H1 (cell line): ENCODE measurements at regions not wholly inside any gene's neighbourhood (a gene's known extent, or its start where the extent isn't known, plus 50 kb on each side); places are given as distances from the start of the nearest gene placed in this dataset.

ENCODE experiments used
- CTCF ChIA-PET: fragments of 300-600 bp; sonication (Branson Sonifier 250); formaldehyde crosslinking; loops from one replicate; lab custom pipeline; 2021; ENCODE audit not compliant: partially characterized antibody; lab: Charles Lee
- POLR2A ChIA-PET: fragments of 300-600 bp; sonication (Branson Sonifier 250); formaldehyde crosslinking; loops from one replicate; lab custom pipeline; 2021; ENCODE audit warnings: inconsistent platforms; ENCODE audit not compliant: partially characterized antibody; lab: Charles Lee
- DNase-seq, 2 experiments: peaks; one replicate each; pipeline versions ENCODE4 v3.0.0 to v3.0.0-alpha.2; 2010 to 2022; ENCODE audit warnings: low spot score in 2 of 2, low read depth in 1 of 2, mixed read lengths in 1 of 2
- FAIRE-seq: peaks from 2 replicates; lab custom pipeline; 2011; peaks lifted over from hg19 to GRCh38; lab: Jason Lieb, UNC
- H2AFZ ChIP-seq: 2 replicates; pipeline ENCODE4 v1.8.1; 2012; ENCODE audit warnings: low read length, inconsistent platforms
- H2AK5ac ChIP-seq: 2 replicates; pipeline ENCODE4 v1.6.1; 2013; ENCODE audit warnings: low read depth, low read length
- H2BK120ac ChIP-seq: replicated peaks from 2 replicates; pipeline ENCODE3; 2013; ENCODE audit warnings: low read depth, low read length, inconsistent platforms
- H2BK12ac ChIP-seq: 2 replicates; pipeline ENCODE4 v1.6.1; 2013; ENCODE audit warnings: low read depth, low read length
- H2BK15ac ChIP-seq: 2 replicates; pipeline ENCODE4 v1.6.1; 2013; ENCODE audit warnings: low read length
- H2BK20ac ChIP-seq: 2 replicates; pipeline ENCODE4 v1.6.1; 2013; ENCODE audit warnings: low read length
- H2BK5ac ChIP-seq: 2 replicates; pipeline ENCODE4 v1.6.1; 2013; ENCODE audit warnings: low read depth, low read length
- H3K14ac ChIP-seq: 2 replicates; pipeline ENCODE4 v1.6.1; 2013; ENCODE audit warnings: inconsistent platforms; ENCODE audit not compliant: insufficient read length
- H3K18ac ChIP-seq: 2 replicates; pipeline ENCODE4 v1.6.1; 2013; ENCODE audit warnings: low read length; ENCODE audit errors: extremely low read depth
- H3K23ac ChIP-seq: 2 replicates; pipeline ENCODE4 v1.6.1; 2013; ENCODE audit warnings: inconsistent platforms; ENCODE audit not compliant: insufficient read length
- H3K23me2 ChIP-seq: 2 replicates; pipeline ENCODE4 v1.6.1; 2013; ENCODE audit warnings: low read depth, low read length
- H3K27ac ChIP-seq: 2 replicates; pipeline ENCODE4 v1.6.1; 2011; ENCODE audit warnings: low read depth, low read length, inconsistent platforms
- H3K27me3 ChIP-seq, 4 experiments: replicated peaks in 1 of 4; 1 replicate in 1 of 4; 2 replicates in 3 of 4; pipeline versions ENCODE4 v1.6.1 to v1.8.1; 2011 to 2013; ENCODE audit warnings: low read length in 3 of 4, mild to moderate bottlenecking in 3 of 4, inconsistent platforms in 2 of 4, mixed read lengths in 2 of 4, moderate library complexity in 1 of 4; ENCODE audit not compliant: control insufficient read depth in 3 of 4, insufficient read depth in 3 of 4; ENCODE audit errors: extremely low read depth in 1 of 4
- H3K36me3 ChIP-seq, 4 experiments: 2 replicates each; pipeline versions ENCODE4 v1.6.1 to v1.8.1; 2011 to 2013; ENCODE audit warnings: mild to moderate bottlenecking in 4 of 4, low read length in 3 of 4, moderate library complexity in 2 of 4, control low read depth in 1 of 4, inconsistent platforms in 1 of 4; ENCODE audit not compliant: insufficient read depth in 4 of 4, control insufficient read depth in 2 of 4
- H3K4ac ChIP-seq: replicated peaks from 2 replicates; pipeline ENCODE3; 2013; ENCODE audit warnings: low read length, low read depth, mixed read lengths, inconsistent platforms; ENCODE audit not compliant: insufficient read length
- H3K4me1 ChIP-seq, 4 experiments: replicated peaks in 1 of 4; 1 replicate in 1 of 4; 2 replicates in 3 of 4; pipeline versions ENCODE4 v1.6.1 to v1.8.1; 2011 to 2013; ENCODE audit warnings: low read length in 3 of 4, inconsistent platforms in 2 of 4, mixed read lengths in 1 of 4; ENCODE audit not compliant: insufficient read depth in 4 of 4, control insufficient read depth in 3 of 4
- H3K4me2 ChIP-seq, 2 experiments: 2 replicates each; pipeline versions ENCODE4 v1.6.1 to v1.8.1; 2011 to 2013; ENCODE audit warnings: low read depth in 2 of 2, low read length in 2 of 2, control low read depth in 1 of 2, inconsistent platforms in 1 of 2, mild to moderate bottlenecking in 1 of 2; ENCODE audit not compliant: insufficient read depth in 1 of 2
- H3K4me3 ChIP-seq, 4 experiments: fragments of 200-600, 300-600 bp in 1 of 4; sonication (generic), shearing (Covaris generic), sonication (Bioruptor Twin) in 1 of 4; 2 replicates each; pipeline versions ENCODE4 v1.5.1 to v1.8.1; 2011 to 2016; ENCODE audit warnings: low read length in 4 of 4, low read depth in 3 of 4, control low read depth in 2 of 4, inconsistent platforms in 2 of 4, mild to moderate bottlenecking in 2 of 4, mixed read lengths in 1 of 4, moderate library complexity in 1 of 4; ENCODE audit not compliant: insufficient read depth in 2 of 4; ENCODE audit errors: extremely low read depth in 1 of 4
- H3K56ac ChIP-seq: replicated peaks from 2 replicates; pipeline ENCODE3; 2013; ENCODE audit warnings: low read depth, mild to moderate bottlenecking, mixed read lengths, low read length, inconsistent platforms; ENCODE audit not compliant: insufficient read length
- H3K79me1 ChIP-seq: 2 replicates; pipeline ENCODE4 v1.6.1; 2013; ENCODE audit warnings: low read depth, low read length, control low read depth
- H3K79me2 ChIP-seq, 2 experiments: 2 replicates each; pipeline versions ENCODE4 v1.6.1 to v1.8.1; 2012 to 2013; ENCODE audit warnings: low read length in 2 of 2, mild to moderate bottlenecking in 2 of 2, inconsistent platforms in 1 of 2; ENCODE audit not compliant: insufficient read depth in 2 of 2, control insufficient read depth in 1 of 2
- H3K9ac ChIP-seq, 4 experiments: replicated peaks in 1 of 4; 1 replicate in 1 of 4; 2 replicates in 3 of 4; pipeline versions ENCODE4 v1.6.1 to v1.8.1; 2011 to 2013; ENCODE audit warnings: low read depth in 3 of 4, low read length in 3 of 4, control low read depth in 2 of 4, mild to moderate bottlenecking in 2 of 4, moderate library complexity in 2 of 4, inconsistent platforms in 1 of 4; ENCODE audit errors: extremely low read depth in 1 of 4
- H3K9me3 ChIP-seq, 2 experiments: 2 replicates each; pipeline versions ENCODE4 v1.6.1 to v1.8.1; 2012 to 2013; ENCODE audit warnings: mild to moderate bottlenecking in 2 of 2, moderate library complexity in 2 of 2, control low read depth in 1 of 2, inconsistent platforms in 1 of 2, low read depth in 1 of 2, low read length in 1 of 2, mixed read lengths in 1 of 2; ENCODE audit not compliant: insufficient read depth in 2 of 2
- H4K20me1 ChIP-seq, 2 experiments: replicated peaks in 1 of 2; 2 replicates each; pipeline versions ENCODE3 to v1.8.1; 2011 to 2013; ENCODE audit warnings: inconsistent platforms in 2 of 2, low read length in 2 of 2, mild to moderate bottlenecking in 1 of 2; ENCODE audit not compliant: insufficient read depth in 2 of 2, control insufficient read depth in 1 of 2
- H4K5ac ChIP-seq: 2 replicates; pipeline ENCODE4 v1.6.1; 2013; ENCODE audit warnings: low read length, low read depth, mixed read lengths, inconsistent platforms; ENCODE audit not compliant: insufficient read length
- H4K8ac ChIP-seq: 2 replicates; pipeline ENCODE4 v1.8.0; 2013; ENCODE audit warnings: mild to moderate bottlenecking, moderate library complexity, low read length, inconsistent platforms; ENCODE audit not compliant: insufficient read depth; ENCODE audit errors: extremely low read depth
- H4K91ac ChIP-seq: replicated peaks from 2 replicates; pipeline ENCODE3; 2013; ENCODE audit warnings: low read length, mixed read lengths, inconsistent platforms; ENCODE audit not compliant: insufficient read length
- ASH2L ChIP-seq: fragments of 200-600, 300-600 bp; sonication (generic); IDR thresholded peaks from one replicate; pipeline ENCODE4 v1.7.1; 2017; ENCODE audit warnings: low read length
- BCL11A ChIP-seq, 2 experiments: IDR thresholded peaks; one replicate each; pipeline ENCODE4 v1.6.1; 2011; ENCODE audit warnings: low read depth in 2 of 2, low read length in 2 of 2, mild to moderate bottlenecking in 2 of 2
- EZH2 ChIP-seq: fragments of 200-600 bp; sonication (generic); IDR thresholded peaks from 2 replicates; pipeline ENCODE4 v1.7.1; 2012; ENCODE audit warnings: low read depth, mild to moderate bottlenecking, moderate library complexity, low read length, inconsistent platforms; ENCODE audit not compliant: severe bottlenecking
- GTF2F1 ChIP-seq: IDR thresholded peaks from 2 replicates; pipeline ENCODE4 v1.6.1; 2012; ENCODE audit warnings: low read depth, low read length, improper control_type of control experiment, borderline replicate concordance
- KDM1A ChIP-seq: fragments of 200-600, 300-600 bp; sonication (generic); IDR thresholded peaks from 2 replicates; pipeline ENCODE4 v1.7.1; 2016; ENCODE audit warnings: mild to moderate bottlenecking, low read length, borderline replicate concordance
- POLR2AphosphoS5 ChIP-seq: IDR thresholded peaks from 2 replicates; pipeline ENCODE4 v1.6.1; 2011; ENCODE audit warnings: low read depth, low read length
- RXRA ChIP-seq: IDR thresholded peaks from 2 replicates; pipeline ENCODE4 v1.6.1; 2011; ENCODE audit warnings: low read depth, mild to moderate bottlenecking, low read length, moderate library complexity; ENCODE audit not compliant: insufficient read depth
- YY1 ChIP-seq: IDR thresholded peaks from 2 replicates; pipeline ENCODE4 v1.6.1; 2011; ENCODE audit warnings: low read depth, mild to moderate bottlenecking, low read length
- ZNF274 ChIP-seq: IDR thresholded peaks from 2 replicates; pipeline ENCODE4 v1.7.0; 2012; ENCODE audit warnings: low read length, borderline replicate concordance; ENCODE audit errors: extremely low read depth
- TF ChIP-seq, protein P1 (sequence below): IDR thresholded peaks from 2 replicates; pipeline ENCODE4 v1.6.1; 2012; ENCODE audit warnings: low read length, inconsistent platforms
- TF ChIP-seq, protein P2 (sequence below): IDR thresholded peaks from 2 replicates; pipeline ENCODE4 v1.6.1; 2011; ENCODE audit warnings: low read length, improper control_type of control experiment
- TF ChIP-seq, protein P3 (sequence below): IDR thresholded peaks from 2 replicates; pipeline ENCODE4 v1.6.1; 2012; ENCODE audit warnings: inconsistent platforms

DNA sequence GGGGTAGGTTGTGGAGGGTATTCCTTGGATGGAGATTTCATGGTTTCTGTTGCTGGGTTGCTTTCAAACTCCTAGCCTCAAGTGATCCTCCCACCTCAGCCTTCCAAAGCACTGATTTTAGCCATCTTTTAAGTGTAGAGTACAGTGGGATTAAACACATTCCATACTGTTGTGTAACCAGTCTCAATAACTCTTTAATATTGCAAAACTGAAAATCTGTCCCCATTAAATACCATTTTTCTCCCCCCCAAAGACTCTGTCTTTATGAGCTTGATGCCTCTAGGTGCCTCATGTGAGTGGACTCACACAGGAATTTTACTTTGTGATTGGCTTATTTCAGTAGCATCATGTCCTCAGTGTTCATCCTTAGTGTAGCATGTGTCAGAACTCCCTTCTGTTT lies 74.7 kb upstream of the ATP10A start:
- Histone ChIP-seq H3K18ac (no peak overlapping the region), H3K27ac (no peak overlapping the region), H3K9me3 (no peaks in the 10 kb centered on the region), H3K4me3 (no peak overlapping the region), H3K9ac (no peak overlapping the region), H2AK5ac (no peak overlapping the region), H4K20me1 (no peaks in the 10 kb centered on the region), H3K56ac (no peak overlapping the region), H3K23me2 (peaks cover 4% of the 10 kb centered on the region; the same call in 1 of the 2 replicates), H4K5ac (no peak overlapping the region), H3K36me3 (no peaks in the 10 kb centered on the region), H4K91ac (no peak overlapping the region), H3K14ac (no peak overlapping the region), H3K27me3 (no peaks in the 10 kb centered on the region; a peak in 1 of 7 replicates), H2BK5ac (no peak overlapping the region), H2BK120ac (no peak overlapping the region), H3K4ac (no peak overlapping the region), H3K79me2 (no peaks in the 10 kb centered on the region), H2BK15ac (no peak overlapping the region), H2AFZ (no peak overlapping the region), H3K4me1 (peaks cover 0 to 12% (median 6%) of the 10 kb centered on the region in 4 experiments; a peak in 6 of 7 replicates), H3K4me2 (no peak overlapping the region), H3K23ac (no peak overlapping the region), H2BK12ac (no peak overlapping the region), H2BK20ac (no peak overlapping the region), H4K8ac (no peak overlapping the region), H3K79me1 (no peaks in the 10 kb centered on the region)
- DNase-seq: no peak
- FAIRE-seq: no peak
- ChIA-PET CTCF (interaction anchor here (1.9 kb wide), 1 partner anchor 182 kb away, joined by 4 read pairs; no protein-coding TSS in a partner anchor), POLR2A (no interaction called here)
- no peak for TF ChIP-seq BCL11A (IDR thresholded peaks at IDR 0.05; ENCODE audit: low read depth in 2 of 2, low read length in 2 of 2)
- no peak for TF ChIP-seq POLR2AphosphoS5
- no peak for TF ChIP-seq KDM1A
- no peak for TF ChIP-seq YY1
- TF ChIP-seq, protein P1, sequence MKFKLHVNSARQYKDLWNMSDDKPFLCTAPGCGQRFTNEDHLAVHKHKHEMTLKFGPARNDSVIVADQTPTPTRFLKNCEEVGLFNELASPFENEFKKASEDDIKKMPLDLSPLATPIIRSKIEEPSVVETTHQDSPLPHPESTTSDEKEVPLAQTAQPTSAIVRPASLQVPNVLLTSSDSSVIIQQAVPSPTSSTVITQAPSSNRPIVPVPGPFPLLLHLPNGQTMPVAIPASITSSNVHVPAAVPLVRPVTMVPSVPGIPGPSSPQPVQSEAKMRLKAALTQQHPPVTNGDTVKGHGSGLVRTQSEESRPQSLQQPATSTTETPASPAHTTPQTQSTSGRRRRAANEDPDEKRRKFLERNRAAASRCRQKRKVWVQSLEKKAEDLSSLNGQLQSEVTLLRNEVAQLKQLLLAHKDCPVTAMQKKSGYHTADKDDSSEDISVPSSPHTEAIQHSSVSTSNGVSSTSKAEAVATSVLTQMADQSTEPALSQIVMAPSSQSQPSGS: no peak
- no peak for TF ChIP-seq EZH2
- TF ChIP-seq, protein P2, sequence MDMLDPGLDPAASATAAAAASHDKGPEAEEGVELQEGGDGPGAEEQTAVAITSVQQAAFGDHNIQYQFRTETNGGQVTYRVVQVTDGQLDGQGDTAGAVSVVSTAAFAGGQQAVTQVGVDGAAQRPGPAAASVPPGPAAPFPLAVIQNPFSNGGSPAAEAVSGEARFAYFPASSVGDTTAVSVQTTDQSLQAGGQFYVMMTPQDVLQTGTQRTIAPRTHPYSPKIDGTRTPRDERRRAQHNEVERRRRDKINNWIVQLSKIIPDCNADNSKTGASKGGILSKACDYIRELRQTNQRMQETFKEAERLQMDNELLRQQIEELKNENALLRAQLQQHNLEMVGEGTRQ: no peak
- no peak for TF ChIP-seq ZNF274
- no peak for TF ChIP-seq GTF2F1
- no peak for TF ChIP-seq RXRA
- TF ChIP-seq ASH2L: no peak
- TF ChIP-seq, protein P3, sequence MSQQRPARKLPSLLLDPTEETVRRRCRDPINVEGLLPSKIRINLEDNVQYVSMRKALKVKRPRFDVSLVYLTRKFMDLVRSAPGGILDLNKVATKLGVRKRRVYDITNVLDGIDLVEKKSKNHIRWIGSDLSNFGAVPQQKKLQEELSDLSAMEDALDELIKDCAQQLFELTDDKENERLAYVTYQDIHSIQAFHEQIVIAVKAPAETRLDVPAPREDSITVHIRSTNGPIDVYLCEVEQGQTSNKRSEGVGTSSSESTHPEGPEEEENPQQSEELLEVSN: no peak
